Peyer's patch (tissue), 4 donors: ENCODE measurements at regions not wholly inside any gene's neighbourhood (a gene's known extent, or its start where the extent isn't known, plus 50 kb on each side); places are given as distances from the start of the nearest gene placed in this dataset.
A peak's percentile ranks its signal among the peaks of the same experiment; 100 is the strongest.

ENCODE experiments used
- DNase-seq, 3 donors: peaks; one replicate each; pipeline ENCODE4 v3.0.0-alpha.2; 2017 to 2019
- H3K27ac ChIP-seq, 4 donors: fragments of 200-600 bp; sonication (generic); one replicate each; pipeline ENCODE4 v1.5.1; 2016 to 2019
- H3K27me3 ChIP-seq, 2 donors: fragments of 200-600 bp; sonication (generic); one replicate each; pipeline ENCODE4 v1.5.1; 2019
- H3K36me3 ChIP-seq, 3 donors: fragments of 200-600 bp; sonication (generic); one replicate each; pipeline ENCODE4 v1.5.1; 2016 to 2019
- H3K4me1 ChIP-seq, 4 donors: fragments of 200-600 bp; sonication (generic); one replicate each; pipeline ENCODE4 v1.5.1; 2016 to 2019
- H3K4me3 ChIP-seq, 4 donors: fragments of 200-600 bp; sonication (generic); 1 replicate in 3 of 4; 2 replicates in 1 of 4; pipeline ENCODE4 v1.5.1; 2016 to 2019; ENCODE audit warnings: mild to moderate bottlenecking in 1 of 4
- H3K9me3 ChIP-seq, 4 donors: fragments of 200-600 bp; sonication (generic); one replicate each; pipeline ENCODE4 v1.5.1; 2016 to 2019; ENCODE audit warnings: mild to moderate bottlenecking in 1 of 4
- POLR2A ChIP-seq, 2 donors: fragments of 450-650 bp; IDR thresholded peaks; one replicate each; pipeline ENCODE4 v1.5.1; 2017; ENCODE audit warnings: antibody characterized with exemption in 2 of 2, mild to moderate bottlenecking in 2 of 2, moderate library complexity in 2 of 2
- TF ChIP-seq, protein P1 (sequence below), 6 experiments: fragments of 450-650 bp in 4 of 6; fragments of 200-600 bp in 2 of 6; sonication (generic) in 1 of 6; IDR thresholded peaks; one replicate each; pipeline ENCODE4 v1.5.1; 2017 to 2019; ENCODE audit warnings: antibody characterized with exemption in 6 of 6, mild to moderate bottlenecking in 3 of 6, moderate library complexity in 1 of 6

DNA sequence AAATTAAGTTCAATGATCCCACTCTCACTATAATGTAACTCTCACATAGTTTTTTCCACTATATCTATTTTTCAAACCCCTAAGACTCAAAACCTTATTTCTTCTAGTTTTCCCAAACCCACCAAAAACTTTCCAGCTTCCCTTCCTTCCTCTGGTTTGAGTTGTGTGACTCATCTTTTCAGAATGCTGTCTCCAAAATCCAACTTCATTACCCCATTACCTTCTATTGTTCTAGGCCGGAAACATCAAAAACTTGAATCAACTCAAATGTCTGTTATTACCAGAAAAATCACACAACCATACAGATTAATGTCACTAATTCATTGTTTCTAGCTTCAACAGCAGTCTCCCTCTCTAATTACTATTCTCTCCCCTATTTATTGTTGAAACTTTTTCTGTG lies 1090.3 kb downstream of the HACE1 start:
- TF ChIP-seq POLR2A (IDR thresholded peaks at IDR 0.05) = no peak
- TF ChIP-seq, protein P1, sequence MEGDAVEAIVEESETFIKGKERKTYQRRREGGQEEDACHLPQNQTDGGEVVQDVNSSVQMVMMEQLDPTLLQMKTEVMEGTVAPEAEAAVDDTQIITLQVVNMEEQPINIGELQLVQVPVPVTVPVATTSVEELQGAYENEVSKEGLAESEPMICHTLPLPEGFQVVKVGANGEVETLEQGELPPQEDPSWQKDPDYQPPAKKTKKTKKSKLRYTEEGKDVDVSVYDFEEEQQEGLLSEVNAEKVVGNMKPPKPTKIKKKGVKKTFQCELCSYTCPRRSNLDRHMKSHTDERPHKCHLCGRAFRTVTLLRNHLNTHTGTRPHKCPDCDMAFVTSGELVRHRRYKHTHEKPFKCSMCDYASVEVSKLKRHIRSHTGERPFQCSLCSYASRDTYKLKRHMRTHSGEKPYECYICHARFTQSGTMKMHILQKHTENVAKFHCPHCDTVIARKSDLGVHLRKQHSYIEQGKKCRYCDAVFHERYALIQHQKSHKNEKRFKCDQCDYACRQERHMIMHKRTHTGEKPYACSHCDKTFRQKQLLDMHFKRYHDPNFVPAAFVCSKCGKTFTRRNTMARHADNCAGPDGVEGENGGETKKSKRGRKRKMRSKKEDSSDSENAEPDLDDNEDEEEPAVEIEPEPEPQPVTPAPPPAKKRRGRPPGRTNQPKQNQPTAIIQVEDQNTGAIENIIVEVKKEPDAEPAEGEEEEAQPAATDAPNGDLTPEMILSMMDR (IDR thresholded peaks at IDR 0.05) = no peak
- no peaks in the 10 kb centered on the region for H3K4me1 ChIP-seq
- peaks cover 0 to 3% (median 0%) of the 10 kb centered on the region in 4 donors for H3K9me3 ChIP-seq

DNA sequence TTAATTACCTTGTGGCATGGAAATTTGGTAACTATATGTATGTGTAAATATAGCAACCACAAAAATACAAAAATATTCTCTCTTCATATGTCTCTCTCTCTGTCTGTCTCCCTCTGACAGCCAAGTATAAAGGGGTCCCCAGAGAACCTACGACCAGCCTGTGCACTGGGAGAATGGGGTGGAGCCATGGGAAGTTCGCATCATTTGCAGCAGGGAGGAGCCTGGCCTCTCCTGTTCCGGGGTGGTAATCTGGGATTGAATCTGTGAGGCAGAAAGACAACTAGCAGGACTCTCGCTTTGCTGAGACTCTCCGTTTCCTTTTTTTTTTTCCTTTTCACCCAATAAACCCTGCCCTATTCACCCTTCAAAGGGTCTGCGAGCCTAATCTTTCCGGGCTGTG lies 1109.1 kb downstream of the HACE1 start:
- Histone ChIP-seq H3K27ac (no peak overlapping the region), H3K9me3 (no peaks in the 10 kb centered on the region), H3K4me3 (no peak overlapping the region), H3K27me3 (no peaks in the 10 kb centered on the region), H3K36me3 (no peaks in the 10 kb centered on the region), H3K4me1 (no peaks in the 10 kb centered on the region)
- no peak for DNase-seq
- TF ChIP-seq, protein P1 (IDR thresholded peaks at IDR 0.05) = no peak
- TF ChIP-seq POLR2A (IDR thresholded peaks at IDR 0.05) = no peak

More for the DNA sequence above, 1090.3 kb downstream of the HACE1 start:
- Histone ChIP-seq H3K27ac (no peak overlapping the region), H3K27me3 (no peaks in the 10 kb centered on the region), H3K4me3 (no peak overlapping the region), H3K36me3 (no peaks in the 10 kb centered on the region)
- no peak for DNase-seq

DNA sequence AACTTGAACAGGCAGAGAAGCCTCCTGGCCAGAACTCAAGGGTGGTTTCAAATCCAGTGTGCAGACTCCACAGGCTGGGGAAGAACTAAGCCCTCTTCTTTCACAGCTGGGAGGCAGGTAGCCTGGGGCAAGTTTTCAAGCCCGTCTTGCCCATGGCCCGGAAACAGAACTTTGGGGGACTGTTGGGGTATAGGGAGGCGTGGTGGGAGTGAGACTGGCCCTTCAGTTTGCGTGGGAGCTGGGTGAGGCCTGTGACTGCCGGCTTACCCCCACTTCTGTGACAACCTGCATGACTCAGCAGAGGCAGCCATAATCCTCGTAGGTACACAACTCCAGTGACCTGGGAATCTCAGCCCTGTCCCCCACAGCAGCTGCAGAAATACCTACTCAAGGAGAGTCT lies 1125.7 kb downstream of the HACE1 start:
- TF ChIP-seq, protein P1 (IDR thresholded peaks at IDR 0.05) = no peak
- no peak for TF ChIP-seq POLR2A (IDR thresholded peaks at IDR 0.05)
- Histone ChIP-seq H3K27me3 (no peaks in the 10 kb centered on the region), H3K9me3 (no peaks in the 10 kb centered on the region), H3K27ac (no peak overlapping the region), H3K4me1 (no peaks in the 10 kb centered on the region), H3K4me3 (no peak overlapping the region), H3K36me3 (no peaks in the 10 kb centered on the region)
- DNase-seq = peak in 1 of 3 donors; percentile 16

DNA sequence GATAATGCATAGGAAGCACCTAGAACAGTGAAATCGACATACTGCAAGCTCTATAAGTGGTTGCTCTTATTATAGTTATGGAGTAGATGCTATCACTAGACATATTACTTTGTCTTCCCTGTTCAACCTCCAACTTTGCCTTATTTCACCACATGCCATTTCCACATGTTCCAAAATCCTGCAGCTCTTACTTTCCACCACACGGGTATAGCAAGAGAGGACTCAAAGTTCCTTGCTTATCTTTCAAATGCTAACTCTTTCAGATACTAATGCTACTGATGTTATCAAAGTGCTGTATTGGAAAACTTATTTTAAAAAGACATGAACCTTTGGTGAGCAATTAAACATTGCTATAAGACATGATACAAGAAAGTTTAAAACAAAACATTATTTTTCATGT lies 1130.1 kb downstream of the HACE1 start:
- no peak overlapping the region for H3K4me3 ChIP-seq
- DNase-seq = no peak
- no peaks in the 10 kb centered on the region for H3K27me3 ChIP-seq
- no peaks in the 10 kb centered on the region for H3K36me3 ChIP-seq
- no peaks in the 10 kb centered on the region for H3K4me1 ChIP-seq
- no peaks in the 10 kb centered on the region for H3K9me3 ChIP-seq
- no peak overlapping the region for H3K27ac ChIP-seq
- TF ChIP-seq, protein P1 (IDR thresholded peaks at IDR 0.05) = no peak
- no peak for TF ChIP-seq POLR2A (IDR thresholded peaks at IDR 0.05)

DNA sequence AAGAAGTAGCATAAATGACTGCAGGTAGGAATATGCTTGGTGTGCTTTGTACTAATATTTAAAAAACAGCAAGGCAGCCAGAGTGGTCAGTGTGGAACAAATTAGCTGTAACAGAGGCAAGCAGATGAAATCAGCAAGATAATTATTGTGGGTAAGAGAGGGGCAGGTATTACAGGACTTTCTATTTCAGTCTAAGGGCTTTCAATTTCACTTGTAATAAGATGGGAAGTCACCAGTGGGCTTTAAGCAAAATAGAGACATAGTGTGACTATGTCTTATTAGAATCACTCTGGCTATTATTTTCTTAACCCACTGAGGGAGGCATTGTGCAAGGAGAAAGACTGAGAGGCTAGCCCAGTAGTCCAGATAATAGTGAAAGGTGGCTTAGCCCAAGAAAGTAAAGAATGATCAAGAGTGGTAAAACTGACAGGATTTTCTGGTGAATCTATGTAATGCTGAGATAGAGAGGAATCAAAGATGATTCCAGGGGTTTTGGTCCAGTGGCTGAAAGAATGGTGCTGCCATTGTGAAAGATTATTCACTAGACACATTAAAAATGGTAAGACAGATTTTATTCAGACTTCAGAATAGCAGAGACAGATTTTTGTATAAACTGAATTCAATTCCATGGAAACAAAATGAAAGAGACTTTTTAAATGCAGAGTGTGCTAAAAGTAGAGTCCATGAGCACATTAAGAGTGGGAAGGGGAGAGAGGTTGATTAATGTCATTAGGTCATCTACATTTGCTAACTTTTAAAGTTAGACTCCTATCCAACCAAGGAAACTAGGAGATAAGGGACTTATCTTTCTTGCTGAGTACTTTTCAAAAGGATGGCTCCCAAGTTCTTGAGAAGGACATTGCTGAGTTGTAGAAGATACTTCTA lies 1136.0 kb downstream of the HACE1 start:
- H3K36me3 ChIP-seq = no peaks in the 10 kb centered on the region
- no peak for DNase-seq
- no peaks in the 10 kb centered on the region for H3K9me3 ChIP-seq
- no peak overlapping the region for H3K4me3 ChIP-seq
- no peaks in the 10 kb centered on the region for H3K4me1 ChIP-seq
- H3K27me3 ChIP-seq = no peaks in the 10 kb centered on the region
- H3K27ac ChIP-seq = no peak overlapping the region
- no peak for TF ChIP-seq POLR2A (IDR thresholded peaks at IDR 0.05)
- TF ChIP-seq, protein P1 (IDR thresholded peaks at IDR 0.05) = no peak
